HepG2 (cell line): ENCODE measurements at regions not wholly inside any gene's neighbourhood (a gene's known extent, or its start where the extent isn't known, plus 50 kb on each side); places are given as distances from the start of the nearest gene placed in this dataset.

ENCODE experiments used
- ATF1 ChIP-seq: IDR thresholded peaks from 2 replicates; pipeline ENCODE4 v1.6.1; 2016; ENCODE audit warnings: mild to moderate bottlenecking, control low read depth
- KAT8 ChIP-seq: IDR thresholded peaks from 2 replicates; pipeline ENCODE4 v1.6.1; 2016; ENCODE audit warnings: missing genetic modification reagents, missing compliant biosample characterization
- MTA1 ChIP-seq: sonication (generic); formaldehyde crosslinking; IDR thresholded peaks from 2 replicates; pipeline ENCODE4 v1.4.0; 2020; ENCODE audit warnings: missing genetic modification reagents, mild to moderate bottlenecking, borderline replicate concordance

DNA sequence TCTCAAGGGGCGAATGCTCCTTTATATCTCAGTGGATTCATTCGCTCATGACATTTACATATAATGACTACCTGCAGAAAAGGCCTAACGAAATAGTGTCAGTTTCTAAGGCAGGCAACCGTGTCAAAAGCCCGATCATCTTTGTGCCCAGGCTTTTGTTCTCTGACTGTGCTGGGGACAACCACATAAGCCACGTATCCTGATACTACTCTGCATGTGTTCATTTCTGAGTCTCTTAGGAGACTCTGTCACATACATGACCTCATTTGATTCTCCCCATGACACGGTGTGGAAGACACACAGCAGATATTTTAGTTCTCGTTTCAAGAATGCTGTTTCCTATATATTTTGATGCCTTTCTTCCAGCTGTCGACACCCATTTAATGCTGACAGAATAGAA is 598.5 kb downstream of the BNC2 start:
- TF ChIP-seq ATF1 (CRISPR knock-in tag), result no peak
- no peak for TF ChIP-seq MTA1
- no peak for TF ChIP-seq KAT8 (CRISPR knock-in tag)
